Pancreas (tissue), 10 donors: ENCODE measurements at regions not wholly inside any gene's neighbourhood (a gene's known extent, or its start where the extent isn't known, plus 50 kb on each side); places are given as distances from the start of the nearest gene placed in this dataset.

ENCODE experiments used
- ATAC-seq, 4 donors: fragments of 200-7000 bp; cut with Tn5 transposase; one replicate each; pipeline versions ENCODE4 v1.8.0 to v1.9.1; 2020; ENCODE audit warnings: mild to moderate bottlenecking in 4 of 4, moderate library complexity in 4 of 4
- DNase-seq, 6 donors: peaks; one replicate each; pipeline ENCODE4 v3.0.0-alpha.2; 2020
- FAIRE-seq: peaks from 2 replicates; lab custom pipeline; 2012; peaks lifted over from hg19 to GRCh38; lab: Jason Lieb, UNC
- H3K27ac ChIP-seq, 4 donors: fragments of 200-600 bp; sonication (generic); 1 replicate in 3 of 4; 2 replicates in 1 of 4; pipeline versions ENCODE4 v1.5.0 to v1.8.0; 2020
- H3K27me3 ChIP-seq, 4 donors: fragments of 200-600 bp; one replicate each; pipeline ENCODE4 v1.8.0; 2021
- H3K36me3 ChIP-seq, 3 donors: fragments of 200-600 bp; sonication (generic) in 1 of 3; one replicate each; pipeline versions ENCODE4 v1.5.0 to v1.8.0; 2020 to 2021
- H3K4me1 ChIP-seq, 3 donors: fragments of 200-600 bp; one replicate each; pipeline ENCODE4 v1.8.0; 2021
- H3K4me3 ChIP-seq, 4 donors: fragments of 200-600 bp; sonication (generic) in 2 of 4; one replicate each; pipeline versions ENCODE4 v1.5.0 to v1.8.0; 2020 to 2021
- H3K9me3 ChIP-seq, 4 donors: fragments of 200-600 bp; one replicate each; pipeline ENCODE4 v1.8.0; 2021
- CTCF ChIP-seq, 4 donors: fragments of 200-600 bp; sonication (generic) in 3 of 4; IDR thresholded peaks; one replicate each; pipeline versions ENCODE4 v1.5.0 to v1.8.0; 2021; ENCODE audit warnings: antibody characterized with exemption in 4 of 4
- WGBS, 2 donors: extraction: QIAGEN DNeasy Blood & Tissue Kit; methylation state at CpG; one replicate each; pipeline ENCODE4 v1.1.7; 2013; 5-methylcytosine and 5-hydroxymethylcytosine counted together
- intact Hi-C, 3 donors: fragments of 100-400 bp; cut with DNase I; formaldehyde crosslinking; loops; one replicate each; pipeline versions ENCODE4 v1.11.1 to v1.14.2; 2022
- donor health status: healthy with polysubstance abuse.
- donor health status: DM: no; HTN: no; CAD: no; lungs with moderate emphysema.
- donor health status: DM: no; HTN: no; CAD: no.
- donor health status: control.
- donor health status: control.
- donor health status: Bipolar disorder and iron deficiency.
- donor health status: DM: yes; HTN: yes; CAD: no.
- donor health status: DM: no; HTN: no; CAD: no.
- donor health status: DM: no; HTN: no; CAD: no.
- donor health status: DM: yes; HTN: yes; CAD: no.

GRCh38 chr13:73419186-73419585 is 360.4 kb downstream of the KLF5 start:
- intact Hi-C loops, result no loop called here
- Histone ChIP-seq H3K9me3 (no peaks in the 10 kb centered on the region), H3K36me3 (no peaks in the 10 kb centered on the region), H3K27ac (no peak overlapping the region), H3K27me3 (no peaks in the 10 kb centered on the region), H3K4me1 (peaks cover 0 to 5% (median 0%) of the 10 kb centered on the region in 3 donors), H3K4me3 (no peak overlapping the region)
- DNase-seq, result no peak
- ATAC-seq, result no peak
- FAIRE-seq, result no peak
- TF ChIP-seq CTCF (IDR thresholded peaks at IDR 0.05), result no peak
- 83 to 90% methylated on average over 1 of the region's 1 CpG for WGBS, 2 donors

GRCh38 chr13:73417012-73417615 is 358.3 kb downstream of the KLF5 start:
- DNase-seq (peak in 2 of 6 donors; percentile 15 to 34), FAIRE-seq (no peak), ATAC-seq (peak; percentile 74 to 98 (median 90))
- Histone ChIP-seq H3K9me3 (no peaks in the 10 kb centered on the region), H3K27me3 (no peaks in the 10 kb centered on the region), H3K27ac (no peak overlapping the region), H3K4me1 (peaks cover 0 to 5% (median 0%) of the 10 kb centered on the region in 3 donors), H3K4me3 (no peak overlapping the region), H3K36me3 (no peaks in the 10 kb centered on the region)
- TF ChIP-seq CTCF (IDR thresholded peaks at IDR 0.05), result peak in 1 of 4 donors; percentile 31
- intact Hi-C loops, result no loop called here
- WGBS, 2 donors, result 65 to 70% methylated on average over 13 of the region's 13 CpGs

- 95 to 96% methylated on average over 1 of the region's 1 CpG for WGBS, 2 donors
- ATAC-seq (no peak), DNase-seq (no peak), FAIRE-seq (no peak)
- Histone ChIP-seq H3K9me3 (no peaks in the 10 kb centered on the region), H3K27me3 (no peaks in the 10 kb centered on the region), H3K4me3 (no peak overlapping the region), H3K36me3 (no peaks in the 10 kb centered on the region), H3K4me1 (no peaks in the 10 kb centered on the region), H3K27ac (no peak overlapping the region)
- no peak for TF ChIP-seq CTCF (IDR thresholded peaks at IDR 0.05)
- intact Hi-C loops, result no loop called here
These were observed 357.3 kb downstream of the KLF5 start for GRCh38 chr13:73416093-73416492.

GRCh38 chr13:73413656-73414055 is 354.9 kb downstream of the KLF5 start:
- no peak for FAIRE-seq
- no peak for ATAC-seq
- Histone ChIP-seq H3K4me3 (no peak overlapping the region), H3K4me1 (no peaks in the 10 kb centered on the region), H3K36me3 (no peaks in the 10 kb centered on the region), H3K27ac (no peak overlapping the region), H3K9me3 (no peaks in the 10 kb centered on the region), H3K27me3 (no peaks in the 10 kb centered on the region)
- DNase-seq, result no peak
- intact Hi-C loops, result no loop called here
- 73 to 75% methylated on average over 6 of the region's 6 CpGs for WGBS, 2 donors
- no peak for TF ChIP-seq CTCF (IDR thresholded peaks at IDR 0.05)

- DNase-seq, result no peak
- no peak for ATAC-seq
- H3K27ac ChIP-seq, result no peak overlapping the region
- 82 to 88% methylated on average over 1 of the region's 1 CpG for WGBS, 2 donors
- TF ChIP-seq CTCF (IDR thresholded peaks at IDR 0.05), result no peak
- FAIRE-seq, result no peak
- H3K9me3 ChIP-seq, result no peaks in the 10 kb centered on the region
- no peaks in the 10 kb centered on the region for H3K36me3 ChIP-seq
- H3K4me3 ChIP-seq, result no peak overlapping the region
- intact Hi-C loops, result no loop called here
- H3K4me1 ChIP-seq, result no peaks in the 10 kb centered on the region
- no peaks in the 10 kb centered on the region for H3K27me3 ChIP-seq
These were observed 354.1 kb downstream of the KLF5 start for GRCh38 chr13:73412933-73413332.
